ENCODE measurements at regions not wholly inside any gene's neighbourhood (a gene's known extent, or its start where the extent isn't known, plus 50 kb on each side); places are given as distances from the start of the nearest gene placed in this dataset.

GRCh38 chr9:118652912-118653311 lies 716.3 kb downstream of the BRINP1 start:
- TF ChIP-seq CTCF (IDR thresholded peaks at IDR 0.05) (no peak), POLR2AphosphoS5 (IDR thresholded peaks at IDR 0.05; ENCODE audit: low read depth, low read length) (no peak)

Data from Panc1 (cell line).